ENCODE measurements at regions not wholly inside any gene's neighbourhood (a gene's known extent, or its start where the extent isn't known, plus 50 kb on each side); places are given as distances from the start of the nearest gene placed in this dataset.

DNA sequence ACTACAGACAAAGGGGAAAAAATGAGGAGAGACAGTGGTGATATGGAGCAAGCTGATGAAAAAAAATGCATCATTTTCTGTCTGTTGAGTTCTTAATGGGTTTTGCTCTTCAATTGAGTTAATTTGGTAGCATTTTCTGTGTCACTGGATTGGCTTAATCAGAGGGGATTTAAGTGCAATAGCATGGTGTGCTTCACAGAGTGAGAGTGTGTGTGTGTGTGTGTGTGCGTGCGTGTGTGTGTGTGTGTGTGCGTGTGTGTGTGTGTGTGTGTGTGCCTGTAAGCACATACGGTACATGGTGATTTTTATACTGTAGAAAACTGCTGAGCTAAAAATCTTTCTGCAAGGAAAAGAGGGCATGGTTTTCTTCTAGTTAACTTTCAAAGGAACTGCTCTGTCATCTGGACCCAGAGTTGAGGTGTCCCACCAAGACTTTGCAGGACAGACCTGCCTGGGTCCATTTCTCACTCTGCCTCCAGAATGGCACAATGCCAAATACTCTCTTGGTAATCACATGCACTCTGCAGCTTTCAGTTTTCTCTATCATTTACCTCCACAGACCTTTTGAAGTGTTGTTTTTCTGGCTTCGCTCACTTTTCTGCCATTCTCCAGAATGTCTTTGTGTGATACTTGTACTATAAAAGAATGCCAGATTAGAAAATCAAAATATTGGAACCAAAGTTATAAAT, 952.6 kb upstream of the SOX9 start:
- no peak for TF ChIP-seq EP300 (IDR thresholded peaks at IDR 0.05; ENCODE audit: borderline replicate concordance)
- TF ChIP-seq TAF1 (IDR thresholded peaks at IDR 0.05; ENCODE audit: low read depth), result no peak
- TF ChIP-seq, protein P1, sequence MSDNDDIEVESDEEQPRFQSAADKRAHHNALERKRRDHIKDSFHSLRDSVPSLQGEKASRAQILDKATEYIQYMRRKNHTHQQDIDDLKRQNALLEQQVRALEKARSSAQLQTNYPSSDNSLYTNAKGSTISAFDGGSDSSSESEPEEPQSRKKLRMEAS (IDR thresholded peaks at IDR 0.05), result no peak
- TF ChIP-seq EGR1 (IDR thresholded peaks at IDR 0.05), result no peak
- no peak for TF ChIP-seq ZBTB7A (IDR thresholded peaks at IDR 0.05; ENCODE audit: low read depth)
- no peak for TF ChIP-seq TEAD4 (IDR thresholded peaks at IDR 0.05)
- no peak for TF ChIP-seq RAD21 (IDR thresholded peaks at IDR 0.05; ENCODE audit: low read depth)
- no peak for TF ChIP-seq TCF12 (IDR thresholded peaks at IDR 0.05; ENCODE audit: low read depth)
- TF ChIP-seq NFIC (IDR thresholded peaks at IDR 0.05), result no peak

GRCh38 chr17:71170070-71170469, 950.8 kb upstream of the SOX9 start:
- TF ChIP-seq EP300 (IDR thresholded peaks at IDR 0.05; ENCODE audit: borderline replicate concordance) (no peak), TAF1 (IDR thresholded peaks at IDR 0.05; ENCODE audit: low read depth) (no peak), RAD21 (IDR thresholded peaks at IDR 0.05; ENCODE audit: low read depth) (no peak), TEAD4 (IDR thresholded peaks at IDR 0.05) (no peak), REST (IDR thresholded peaks at IDR 0.05; ENCODE audit: low read depth) (no peak), ZBTB7A (IDR thresholded peaks at IDR 0.05; ENCODE audit: low read depth) (no peak), CREB1 (IDR thresholded peaks at IDR 0.05; ENCODE audit: low read depth) (no peak), FOXM1 (IDR thresholded peaks at IDR 0.05; ENCODE audit: borderline replicate concordance, low read depth) (no peak), USF1 (IDR thresholded peaks at IDR 0.05) (no peak), CEBPB (IDR thresholded peaks at IDR 0.05) (no peak), TCF12 (IDR thresholded peaks at IDR 0.05; ENCODE audit: low read depth) (no peak)

- no peak for TF ChIP-seq EP300 (IDR thresholded peaks at IDR 0.05; ENCODE audit: borderline replicate concordance)
- TF ChIP-seq CEBPB (IDR thresholded peaks at IDR 0.05), result no peak
- TF ChIP-seq REST (IDR thresholded peaks at IDR 0.05; ENCODE audit: low read depth), result no peak
- no peak for TF ChIP-seq FOXM1 (IDR thresholded peaks at IDR 0.05; ENCODE audit: borderline replicate concordance, low read depth)
- TF ChIP-seq ZBTB7A (IDR thresholded peaks at IDR 0.05; ENCODE audit: low read depth), result no peak
- no peak for TF ChIP-seq YY1 (IDR thresholded peaks at IDR 0.05; ENCODE audit: low read depth)
- TF ChIP-seq CREB1 (IDR thresholded peaks at IDR 0.05; ENCODE audit: low read depth), result no peak
- no peak for TF ChIP-seq USF1 (IDR thresholded peaks at IDR 0.05)
- no peak for TF ChIP-seq RAD21 (IDR thresholded peaks at IDR 0.05; ENCODE audit: low read depth)
- no peak for TF ChIP-seq TCF12 (IDR thresholded peaks at IDR 0.05; ENCODE audit: low read depth)
- no peak for TF ChIP-seq TAF1 (IDR thresholded peaks at IDR 0.05; ENCODE audit: low read depth)
Observed at GRCh38 chr17:71171270-71171669, 949.5 kb upstream of the SOX9 start.

DNA sequence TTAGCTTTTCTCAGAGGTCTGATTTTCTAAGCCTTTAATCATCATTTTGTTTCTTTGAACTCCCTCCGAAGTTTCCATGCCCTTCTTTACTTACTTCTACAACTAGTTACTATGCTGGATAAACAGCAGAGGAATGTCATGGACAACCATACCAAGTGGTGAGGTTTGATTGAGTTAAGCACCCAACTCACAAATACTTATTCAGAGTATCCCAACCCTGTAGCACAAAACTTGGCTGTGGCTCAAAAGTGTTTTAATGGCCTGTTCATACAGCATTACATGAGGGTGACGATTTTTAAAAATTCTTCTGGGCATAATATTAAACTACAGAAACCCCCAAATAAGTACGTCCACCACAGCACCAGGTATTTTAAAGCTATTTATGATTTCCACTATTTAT, 946.8 kb upstream of the SOX9 start:
- TF ChIP-seq, protein P1 (IDR thresholded peaks at IDR 0.05), result no peak
- TF ChIP-seq TCF12 (IDR thresholded peaks at IDR 0.05; ENCODE audit: low read depth) (no peak), CREB1 (IDR thresholded peaks at IDR 0.05; ENCODE audit: low read depth) (no peak), YY1 (IDR thresholded peaks at IDR 0.05; ENCODE audit: low read depth) (no peak)

DNA sequence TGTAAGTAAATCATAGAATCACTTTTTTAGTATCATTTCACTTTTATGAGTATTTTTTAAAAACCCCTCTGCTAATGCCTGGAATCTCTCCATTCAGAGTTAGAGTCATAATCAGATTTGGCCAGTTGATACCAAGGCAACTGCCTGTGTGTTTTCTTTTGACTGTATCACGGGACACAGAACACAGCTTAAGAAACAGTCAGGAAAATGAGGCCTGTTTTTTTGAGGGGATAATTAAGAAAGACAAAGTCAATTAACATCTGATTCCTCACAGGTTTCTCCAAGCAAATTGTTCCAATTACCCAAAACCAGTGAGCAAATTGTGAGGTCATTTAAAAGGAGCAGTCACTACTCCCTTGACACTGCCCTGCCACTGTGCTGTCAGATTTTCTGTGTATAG, 944.5 kb upstream of the SOX9 start:
- TF ChIP-seq YY1 (IDR thresholded peaks at IDR 0.05; ENCODE audit: low read depth), result no peak
- no peak for TF ChIP-seq USF1 (IDR thresholded peaks at IDR 0.05)
- TF ChIP-seq CEBPB (IDR thresholded peaks at IDR 0.05), result no peak
- TF ChIP-seq CREB1 (IDR thresholded peaks at IDR 0.05; ENCODE audit: low read depth), result no peak
- no peak for TF ChIP-seq RAD21 (IDR thresholded peaks at IDR 0.05; ENCODE audit: low read depth)
- TF ChIP-seq EP300 (IDR thresholded peaks at IDR 0.05; ENCODE audit: borderline replicate concordance), result no peak
- TF ChIP-seq TCF12 (IDR thresholded peaks at IDR 0.05; ENCODE audit: low read depth), result no peak
